ENCODE measurements at regions not wholly inside any gene's neighbourhood (a gene's known extent, or its start where the extent isn't known, plus 50 kb on each side); places are given as distances from the start of the nearest gene placed in this dataset.

DNA sequence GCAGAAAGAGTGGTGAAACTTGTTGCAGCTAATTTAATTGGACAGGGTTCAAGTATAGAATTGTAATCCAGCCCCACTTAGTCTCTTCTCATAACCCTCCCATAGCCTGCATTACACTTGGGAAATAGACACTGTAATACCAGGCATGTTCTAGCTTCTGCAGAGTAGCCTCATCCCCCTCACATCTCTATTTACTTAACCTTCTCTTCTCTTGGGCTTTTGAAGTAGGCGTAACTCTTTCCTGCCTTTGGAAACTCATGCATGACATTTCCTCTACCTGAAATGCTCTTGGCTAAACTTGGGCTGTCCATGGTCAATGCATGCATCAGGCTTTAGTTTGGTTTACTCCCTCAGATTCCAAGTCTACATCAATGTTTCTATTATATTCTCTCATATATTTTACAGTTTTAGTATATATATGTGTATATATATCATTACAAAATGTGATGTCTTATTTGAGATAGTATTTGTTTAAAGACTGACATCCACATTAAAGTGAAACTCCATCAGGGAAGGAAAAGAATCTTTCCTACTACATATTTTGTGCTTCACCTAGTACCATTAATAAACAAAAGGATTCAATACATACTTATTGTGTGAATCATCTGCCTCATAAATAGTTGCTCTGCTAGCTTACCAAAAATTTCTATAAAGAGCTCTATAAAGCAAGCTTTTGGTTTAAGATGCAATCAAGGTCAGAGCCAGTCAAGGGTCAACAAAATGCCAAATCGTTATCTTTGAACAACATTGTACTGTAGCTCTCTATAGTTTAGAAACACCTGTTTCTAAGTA, 1158.0 kb downstream of the MAT2B start:
- ChIA-PET POLR2A (no interaction called here), CTCF (interaction anchor here (0.5 kb wide), 1 partner anchor 1271 kb away, joined by 5 read pairs; no protein-coding TSS in a partner anchor)
- no peak for TF ChIP-seq IRF2 (CRISPR knock-in tag; IDR thresholded peaks at IDR 0.05; ENCODE audit: borderline replicate concordance, low read depth)
- TF ChIP-seq CREM (CRISPR knock-in tag; IDR thresholded peaks at IDR 0.05) = no peak
- TF ChIP-seq TEAD1 (CRISPR knock-in tag; IDR thresholded peaks at IDR 0.05) = no peak
- TF ChIP-seq NFYB (CRISPR knock-in tag; conservative IDR thresholded peaks at IDR 0.05; ENCODE audit: low read depth) = no peak
- TF ChIP-seq ZSCAN18 (CRISPR knock-in tag; IDR thresholded peaks at IDR 0.05) = no peak
- no peak for TF ChIP-seq ZNF425 (CRISPR knock-in tag; conservative IDR thresholded peaks at IDR 0.05)
- no peak for TF ChIP-seq GTF2I (CRISPR knock-in tag; conservative IDR thresholded peaks at IDR 0.05)
- TF ChIP-seq, protein P1, sequence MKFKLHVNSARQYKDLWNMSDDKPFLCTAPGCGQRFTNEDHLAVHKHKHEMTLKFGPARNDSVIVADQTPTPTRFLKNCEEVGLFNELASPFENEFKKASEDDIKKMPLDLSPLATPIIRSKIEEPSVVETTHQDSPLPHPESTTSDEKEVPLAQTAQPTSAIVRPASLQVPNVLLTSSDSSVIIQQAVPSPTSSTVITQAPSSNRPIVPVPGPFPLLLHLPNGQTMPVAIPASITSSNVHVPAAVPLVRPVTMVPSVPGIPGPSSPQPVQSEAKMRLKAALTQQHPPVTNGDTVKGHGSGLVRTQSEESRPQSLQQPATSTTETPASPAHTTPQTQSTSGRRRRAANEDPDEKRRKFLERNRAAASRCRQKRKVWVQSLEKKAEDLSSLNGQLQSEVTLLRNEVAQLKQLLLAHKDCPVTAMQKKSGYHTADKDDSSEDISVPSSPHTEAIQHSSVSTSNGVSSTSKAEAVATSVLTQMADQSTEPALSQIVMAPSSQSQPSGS (CRISPR knock-in tag; IDR thresholded peaks at IDR 0.05; ENCODE audit: borderline replicate concordance, low read depth) = no peak
- TF ChIP-seq CBFB (CRISPR knock-in tag; IDR thresholded peaks at IDR 0.05; ENCODE audit: low read depth) = no peak
- no peak for TF ChIP-seq JAZF1 (CRISPR knock-in tag; IDR thresholded peaks at IDR 0.05)
- no peak for TF ChIP-seq SP1 (CRISPR knock-in tag; conservative IDR thresholded peaks at IDR 0.05)
- TF ChIP-seq, protein P2, sequence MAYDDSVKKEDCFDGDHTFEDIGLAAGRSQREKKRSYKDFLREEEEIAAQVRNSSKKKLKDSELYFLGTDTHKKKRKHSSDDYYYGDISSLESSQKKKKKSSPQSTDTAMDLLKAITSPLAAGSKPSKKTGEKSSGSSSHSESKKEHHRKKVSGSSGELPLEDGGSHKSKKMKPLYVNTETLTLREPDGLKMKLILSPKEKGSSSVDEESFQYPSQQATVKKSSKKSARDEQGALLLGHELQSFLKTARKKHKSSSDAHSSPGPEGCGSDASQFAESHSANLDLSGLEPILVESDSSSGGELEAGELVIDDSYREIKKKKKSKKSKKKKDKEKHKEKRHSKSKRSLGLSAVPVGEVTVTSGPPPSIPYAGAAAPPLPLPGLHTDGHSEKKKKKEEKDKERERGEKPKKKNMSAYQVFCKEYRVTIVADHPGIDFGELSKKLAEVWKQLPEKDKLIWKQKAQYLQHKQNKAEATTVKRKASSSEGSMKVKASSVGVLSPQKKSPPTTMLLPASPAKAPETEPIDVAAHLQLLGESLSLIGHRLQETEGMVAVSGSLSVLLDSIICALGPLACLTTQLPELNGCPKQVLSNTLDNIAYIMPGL (CRISPR knock-in tag; IDR thresholded peaks at IDR 0.05) = no peak
- TF ChIP-seq, protein P3, sequence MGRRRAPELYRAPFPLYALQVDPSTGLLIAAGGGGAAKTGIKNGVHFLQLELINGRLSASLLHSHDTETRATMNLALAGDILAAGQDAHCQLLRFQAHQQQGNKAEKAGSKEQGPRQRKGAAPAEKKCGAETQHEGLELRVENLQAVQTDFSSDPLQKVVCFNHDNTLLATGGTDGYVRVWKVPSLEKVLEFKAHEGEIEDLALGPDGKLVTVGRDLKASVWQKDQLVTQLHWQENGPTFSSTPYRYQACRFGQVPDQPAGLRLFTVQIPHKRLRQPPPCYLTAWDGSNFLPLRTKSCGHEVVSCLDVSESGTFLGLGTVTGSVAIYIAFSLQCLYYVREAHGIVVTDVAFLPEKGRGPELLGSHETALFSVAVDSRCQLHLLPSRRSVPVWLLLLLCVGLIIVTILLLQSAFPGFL (CRISPR knock-in tag; IDR thresholded peaks at IDR 0.05; ENCODE audit: borderline replicate concordance) = no peak
- no peak for TF ChIP-seq EMX1 (CRISPR knock-in tag; IDR thresholded peaks at IDR 0.05)
- TF ChIP-seq NFE2L1 (CRISPR knock-in tag; IDR thresholded peaks at IDR 0.05) = no peak
- no peak for TF ChIP-seq ZNF396 (CRISPR knock-in tag; IDR thresholded peaks at IDR 0.05; ENCODE audit: borderline replicate concordance)
- TF ChIP-seq ZNF138 (CRISPR knock-in tag; conservative IDR thresholded peaks at IDR 0.05) = no peak
- no peak for TF ChIP-seq ZNF281 (CRISPR knock-in tag; IDR thresholded peaks at IDR 0.05)
- no peak for TF ChIP-seq TCF7 (CRISPR knock-in tag; IDR thresholded peaks at IDR 0.05; ENCODE audit: low read depth)
- TF ChIP-seq RELA (CRISPR knock-in tag; IDR thresholded peaks at IDR 0.05; ENCODE audit: borderline replicate concordance) = no peak
- DNase-seq (ENCODE audit: low spot score) = no peak
- ATAC-seq = no peak
- Mint-ChIP-seq H3K4me3 (no peak overlapping the region), H3K9me3 (peaks cover 9% of the 10 kb centered on the region), H3K27me3 (ENCODE audit: low read depth) (no peaks in the 10 kb centered on the region), H3K27ac (no peak overlapping the region), H3K36me3 (peaks cover 8% of the 10 kb centered on the region), H3K4me1 (peaks cover 20% of the 10 kb centered on the region)
